CD4-positive, CD25-positive, alpha-beta regulatory T cell (primary cell): ENCODE measurements at regions not wholly inside any gene's neighbourhood (a gene's known extent, or its start where the extent isn't known, plus 50 kb on each side); places are given as distances from the start of the nearest gene placed in this dataset.

Experiments
- ATAC-seq, 2 donors: fragments of 150-1000 bp; cut with Tn5 transposase; one replicate each; pipeline ENCODE4 v1.10.0; 2021; ENCODE audit warnings: low read depth in 2 of 2, moderate number of reproducible peaks in 2 of 2, moderate library complexity in 1 of 2
- DNase-seq, 3 donors: peaks; one replicate each; pipeline versions ENCODE4 v3.0.0 to v3.0.0-alpha.2; 2012 to 2022; ENCODE audit warnings: mixed read lengths in 1 of 3
- H3K27ac ChIP-seq: one replicate; pipeline ENCODE4 v1.7.0; 2013; ENCODE audit warnings: mild to moderate bottlenecking, low read length; ENCODE audit not compliant: insufficient read depth, poor library complexity, severe bottlenecking
- H3K27me3 ChIP-seq: one replicate; pipeline ENCODE4 v1.7.0; 2013; ENCODE audit warnings: low read length; ENCODE audit not compliant: control insufficient read depth, insufficient read depth
- H3K36me3 ChIP-seq: one replicate; pipeline ENCODE4 v1.7.0; 2013; ENCODE audit warnings: mild to moderate bottlenecking, low read length, moderate library complexity; ENCODE audit not compliant: control insufficient read depth, insufficient read depth
- H3K4me1 ChIP-seq: 2 replicates; pipeline ENCODE4 v1.7.0; 2013; ENCODE audit warnings: mild to moderate bottlenecking, low read length; ENCODE audit not compliant: insufficient read depth, control insufficient read depth, poor library complexity, severe bottlenecking
- H3K4me3 ChIP-seq: one replicate; pipeline ENCODE4 v1.7.0; 2013; ENCODE audit warnings: low read depth, mild to moderate bottlenecking, low read length, moderate library complexity
- H3K9me3 ChIP-seq, 2 experiments: 1 replicate in 1 of 2; 2 replicates in 1 of 2; pipeline ENCODE4 v1.7.0; 2013; ENCODE audit warnings: low read length in 2 of 2, mild to moderate bottlenecking in 1 of 2, moderate library complexity in 1 of 2; ENCODE audit not compliant: control insufficient read depth in 2 of 2
- H3K27ac Mint-ChIP-seq, 3 donors: one replicate each; pipeline ENCODE4 v1.8.0; 2020 to 2022; ENCODE audit warnings: mild to moderate bottlenecking in 3 of 3, mixed read lengths in 3 of 3, moderate library complexity in 2 of 3
- H3K27me3 Mint-ChIP-seq: one replicate; pipeline ENCODE4 v1.8.0; 2022; ENCODE audit warnings: mild to moderate bottlenecking, mixed read lengths
- H3K36me3 Mint-ChIP-seq: one replicate; pipeline ENCODE4 v1.8.0; 2020; ENCODE audit warnings: mixed read lengths
- H3K4me1 Mint-ChIP-seq, 4 donors: one replicate each; pipeline ENCODE4 v1.8.0; 2020 to 2022; ENCODE audit warnings: mixed read lengths in 4 of 4, mild to moderate bottlenecking in 1 of 4
- H3K4me3 Mint-ChIP-seq, 4 donors: one replicate each; pipeline ENCODE4 v1.8.0; 2020 to 2022; ENCODE audit warnings: mild to moderate bottlenecking in 4 of 4, mixed read lengths in 4 of 4, moderate library complexity in 3 of 4
- H3K9me3 Mint-ChIP-seq, 7 donors: one replicate each; pipeline ENCODE4 v1.8.0; 2020 to 2022; ENCODE audit warnings: mixed read lengths in 7 of 7, mild to moderate bottlenecking in 3 of 7, moderate library complexity in 2 of 7

- H3K27me3 Mint-ChIP-seq = peaks cover 4% of the 10 kb centered on the region
- no peak for ATAC-seq
These were observed 379.2 kb downstream of the GRIN2B start for GRCh38 chr12:13602172-13602571.

GRCh38 chr12:13599176-13599575 lies 382.2 kb downstream of the GRIN2B start:
- H3K4me3 ChIP-seq = no peak overlapping the region
- H3K27me3 ChIP-seq = no peaks in the 10 kb centered on the region
- Mint-ChIP-seq H3K4me1 (no peaks in the 10 kb centered on the region), H3K27ac (no peak overlapping the region), H3K27me3 (peaks cover 4% of the 10 kb centered on the region), H3K9me3 (peaks cover 0 to 4% (median 0%) of the 10 kb centered on the region in 7 donors), H3K4me3 (no peak overlapping the region), H3K36me3 (no peaks in the 10 kb centered on the region)
- no peaks in the 10 kb centered on the region for H3K36me3 ChIP-seq
- no peak overlapping the region for H3K27ac ChIP-seq
- no peaks in the 10 kb centered on the region for H3K4me1 ChIP-seq
- H3K9me3 ChIP-seq = no peaks in the 10 kb centered on the region
- ATAC-seq (no peak), DNase-seq (no peak)

More at GRCh38 chr12:13602172-13602571, 379.2 kb downstream of the GRIN2B start:
- Histone ChIP-seq H3K27me3 (no peaks in the 10 kb centered on the region), H3K9me3 (no peaks in the 10 kb centered on the region), H3K27ac (no peak overlapping the region), H3K4me1 (no peaks in the 10 kb centered on the region), H3K36me3 (no peaks in the 10 kb centered on the region), H3K4me3 (no peak overlapping the region)
- Mint-ChIP-seq H3K4me1 (no peaks in the 10 kb centered on the region), H3K27ac (no peak overlapping the region), H3K9me3 (peaks cover 0 to 3% (median 0%) of the 10 kb centered on the region in 7 donors), H3K36me3 (no peaks in the 10 kb centered on the region), H3K4me3 (no peak overlapping the region)
- no peak for DNase-seq

GRCh38 chr12:13597837-13598236 lies 383.6 kb downstream of the GRIN2B start:
- peaks cover 4% of the 10 kb centered on the region for H3K27me3 Mint-ChIP-seq
- Histone ChIP-seq H3K27me3 (no peaks in the 10 kb centered on the region), H3K27ac (no peak overlapping the region), H3K4me3 (no peak overlapping the region), H3K4me1 (no peaks in the 10 kb centered on the region), H3K36me3 (no peaks in the 10 kb centered on the region), H3K9me3 (no peaks in the 10 kb centered on the region)
- H3K27ac Mint-ChIP-seq = no peak overlapping the region
- DNase-seq = no peak
- no peak overlapping the region for H3K4me3 Mint-ChIP-seq
- ATAC-seq = no peak
- peaks cover 0 to 7% (median 0%) of the 10 kb centered on the region in 7 donors for H3K9me3 Mint-ChIP-seq
- no peaks in the 10 kb centered on the region for H3K36me3 Mint-ChIP-seq
- H3K4me1 Mint-ChIP-seq = no peaks in the 10 kb centered on the region

- peaks cover 4% of the 10 kb centered on the region for H3K27me3 Mint-ChIP-seq
- no peaks in the 10 kb centered on the region for H3K9me3 ChIP-seq
- H3K27ac ChIP-seq = no peak overlapping the region
- H3K27me3 ChIP-seq = no peaks in the 10 kb centered on the region
- no peaks in the 10 kb centered on the region for H3K4me1 Mint-ChIP-seq
- DNase-seq = no peak
- no peaks in the 10 kb centered on the region for H3K36me3 ChIP-seq
- no peak overlapping the region for H3K4me3 ChIP-seq
- H3K9me3 Mint-ChIP-seq = peaks cover 0 to 7% (median 0%) of the 10 kb centered on the region in 7 donors
- no peak overlapping the region for H3K4me3 Mint-ChIP-seq
- H3K27ac Mint-ChIP-seq = peak overlapping the region in 1 of 3 donors; percentile 22
- ATAC-seq = no peak
- no peaks in the 10 kb centered on the region for H3K4me1 ChIP-seq
- no peaks in the 10 kb centered on the region for H3K36me3 Mint-ChIP-seq
These were observed 384.2 kb downstream of the GRIN2B start for GRCh38 chr12:13597166-13597565.

- H3K4me1 ChIP-seq = no peaks in the 10 kb centered on the region
- no peak overlapping the region for H3K4me3 Mint-ChIP-seq
- H3K27ac ChIP-seq = no peak overlapping the region
- ATAC-seq = no peak
- DNase-seq = no peak
- peak overlapping the region in 1 of 3 donors; percentile 22 for H3K27ac Mint-ChIP-seq
- no peaks in the 10 kb centered on the region for H3K27me3 ChIP-seq
- H3K4me3 ChIP-seq = no peak overlapping the region
- no peaks in the 10 kb centered on the region for H3K4me1 Mint-ChIP-seq
- H3K27me3 Mint-ChIP-seq = peaks cover 4% of the 10 kb centered on the region
- no peaks in the 10 kb centered on the region for H3K36me3 Mint-ChIP-seq
- peaks cover 0 to 7% (median 0%) of the 10 kb centered on the region in 7 donors for H3K9me3 Mint-ChIP-seq
- no peaks in the 10 kb centered on the region for H3K9me3 ChIP-seq
- H3K36me3 ChIP-seq = no peaks in the 10 kb centered on the region
These were observed 384.7 kb downstream of the GRIN2B start for GRCh38 chr12:13596714-13597113.

GRCh38 chr12:13595536-13596443 lies 385.6 kb downstream of the GRIN2B start:
- Histone ChIP-seq H3K27me3 (no peaks in the 10 kb centered on the region), H3K4me1 (no peaks in the 10 kb centered on the region), H3K36me3 (no peaks in the 10 kb centered on the region), H3K4me3 (no peak overlapping the region), H3K9me3 (no peaks in the 10 kb centered on the region), H3K27ac (no peak overlapping the region)
- ATAC-seq (no peak), DNase-seq (no peak)
- Mint-ChIP-seq H3K4me1 (no peaks in the 10 kb centered on the region), H3K27ac (no peak overlapping the region), H3K4me3 (no peak overlapping the region), H3K36me3 (no peaks in the 10 kb centered on the region), H3K9me3 (peaks cover 0 to 7% (median 0%) of the 10 kb centered on the region in 7 donors), H3K27me3 (no peaks in the 10 kb centered on the region)

- Mint-ChIP-seq H3K36me3 (no peaks in the 10 kb centered on the region), H3K27me3 (no peaks in the 10 kb centered on the region), H3K4me1 (no peaks in the 10 kb centered on the region), H3K4me3 (no peak overlapping the region), H3K9me3 (peaks cover 0 to 7% (median 0%) of the 10 kb centered on the region in 7 donors), H3K27ac (no peak overlapping the region)
- no peak for ATAC-seq
- H3K27ac ChIP-seq = no peak overlapping the region
- no peak overlapping the region for H3K4me3 ChIP-seq
- H3K36me3 ChIP-seq = no peaks in the 10 kb centered on the region
- no peaks in the 10 kb centered on the region for H3K27me3 ChIP-seq
- no peaks in the 10 kb centered on the region for H3K9me3 ChIP-seq
- no peak for DNase-seq
- no peaks in the 10 kb centered on the region for H3K4me1 ChIP-seq
These were observed 386.5 kb downstream of the GRIN2B start for GRCh38 chr12:13594731-13595514.
